GM18867 (cell line): ENCODE measurements at regions not wholly inside any gene's neighbourhood (a gene's known extent, or its start where the extent isn't known, plus 50 kb on each side); places are given as distances from the start of the nearest gene placed in this dataset.
"Not testable (repeated sequence)": the region's sequence is repeated elsewhere in the genome, so short reads cannot be mapped to it uniquely, and the experiment has no call there.

Experiments used
- ATAC-seq: cut with Tn5 transposase; IDR thresholded peaks from one replicate; pipeline ENCODE4 v1.9.1; 2021; ENCODE audit warnings: mild to moderate bottlenecking, moderate library complexity; ENCODE audit not compliant: unreplicated experiment

DNA sequence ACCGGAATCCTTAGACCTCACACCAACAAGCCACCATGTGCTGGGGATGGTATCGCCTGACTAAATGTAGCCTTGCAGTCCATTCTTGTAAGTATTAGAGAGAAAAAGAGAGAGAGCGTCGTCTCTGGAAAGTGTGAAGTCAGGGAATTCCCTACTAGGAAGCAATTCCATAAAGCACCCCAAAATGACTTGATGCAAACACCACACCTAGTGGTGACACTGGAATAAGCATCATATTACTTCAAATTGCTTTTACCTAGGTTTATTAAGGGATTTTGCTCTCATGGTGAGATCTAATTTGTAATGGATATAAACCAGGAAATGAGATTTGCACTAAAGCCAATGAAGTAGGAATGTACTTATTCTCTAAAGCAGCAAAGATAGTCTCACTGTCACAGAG lies 111.4 kb upstream of the METTL9 start:
- not testable (repeated sequence) for ATAC-seq

DNA sequence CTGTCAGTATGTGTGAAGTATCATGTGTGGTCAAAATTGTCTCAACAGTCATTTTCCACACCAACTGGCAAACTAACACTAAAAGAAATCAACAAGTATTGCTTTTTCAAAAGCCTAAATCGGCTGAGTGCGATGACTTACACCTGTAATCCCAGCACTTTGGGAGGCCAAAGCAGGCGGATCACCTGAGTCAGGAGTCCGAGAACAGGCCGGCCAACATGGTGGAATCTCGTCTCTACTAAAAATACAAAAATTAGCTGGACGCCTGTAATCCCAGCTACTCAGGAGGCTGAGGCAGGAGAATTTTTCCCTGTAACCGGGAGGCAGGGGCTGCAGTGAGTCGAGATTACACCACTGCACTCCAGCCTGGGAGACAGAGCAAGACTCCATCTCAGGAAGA lies 100.3 kb upstream of the METTL9 start:
- not testable (repeated sequence) for ATAC-seq

DNA sequence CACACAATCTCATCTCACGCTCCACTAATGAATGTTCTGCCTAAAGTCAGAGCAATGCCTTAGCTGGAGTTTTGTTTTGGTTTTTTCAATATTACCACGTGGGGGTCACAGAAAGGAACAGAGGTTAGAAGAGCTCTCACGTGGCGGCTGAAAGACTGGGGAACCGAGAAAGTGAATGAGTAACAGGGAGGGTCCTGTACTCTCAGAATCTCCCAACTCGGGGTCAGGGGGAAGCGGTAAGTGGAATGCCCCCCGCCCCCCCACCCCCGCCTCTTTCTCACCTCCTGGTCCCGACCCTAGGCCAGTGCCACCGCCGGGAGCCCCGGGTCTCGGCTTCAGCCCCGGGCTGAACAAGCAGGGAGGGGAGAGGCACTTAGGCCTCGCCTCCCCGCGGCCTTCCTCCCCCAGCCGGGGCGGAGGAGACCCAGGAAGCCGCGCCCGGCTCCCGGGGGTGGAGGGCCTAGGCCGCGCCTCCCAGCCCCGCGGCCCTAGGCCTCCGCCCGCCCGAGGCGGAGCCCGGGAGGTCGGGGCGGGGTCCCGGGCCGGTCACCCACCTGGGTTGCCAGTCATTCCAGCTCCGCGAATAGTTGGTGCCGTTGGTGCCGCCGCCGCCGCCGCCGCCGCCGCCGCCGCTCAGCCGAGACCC lies 98.0 kb upstream of the METTL9 start:
- peak; percentile 54 for ATAC-seq

DNA sequence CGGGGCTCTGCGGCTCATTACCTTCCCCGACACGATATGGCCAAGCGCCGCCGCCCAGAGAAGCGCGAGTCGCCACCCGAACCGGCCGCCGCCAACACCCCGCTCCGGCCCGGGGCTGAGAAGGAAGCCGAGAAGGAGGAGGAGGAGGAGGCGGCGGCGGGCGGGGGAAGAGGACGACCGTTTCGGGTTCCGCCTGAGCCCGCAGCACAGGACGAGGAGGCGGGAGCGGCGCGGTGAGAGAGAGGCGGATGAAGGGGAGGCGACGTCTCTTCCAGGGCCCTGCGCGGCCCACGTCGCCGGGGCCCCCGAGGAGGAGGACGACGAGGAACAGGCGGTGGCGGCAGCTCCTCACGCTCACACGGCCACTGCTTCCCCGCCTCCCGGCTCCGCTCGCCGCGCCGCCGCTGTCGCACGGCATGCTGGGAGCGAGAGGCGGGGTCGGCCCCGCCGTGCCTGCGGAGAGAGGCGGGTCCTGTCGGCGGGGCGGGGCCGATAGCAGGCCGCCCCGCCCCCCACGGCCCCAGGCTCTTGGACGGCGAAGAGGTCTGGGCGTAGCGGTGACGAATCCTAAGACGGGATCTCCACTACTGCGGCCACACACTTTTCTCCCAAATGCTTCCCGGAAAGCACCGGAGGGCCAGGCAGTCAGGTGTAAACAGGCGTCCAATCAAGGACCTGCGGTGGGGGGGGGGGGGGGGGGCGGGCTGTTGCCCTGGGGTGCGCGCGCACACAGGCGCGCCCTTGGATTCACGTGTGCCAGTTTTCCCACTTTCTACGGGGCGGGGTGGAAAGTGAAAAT lies 97.3 kb upstream of the METTL9 start:
- peak; percentile 72 for ATAC-seq

DNA sequence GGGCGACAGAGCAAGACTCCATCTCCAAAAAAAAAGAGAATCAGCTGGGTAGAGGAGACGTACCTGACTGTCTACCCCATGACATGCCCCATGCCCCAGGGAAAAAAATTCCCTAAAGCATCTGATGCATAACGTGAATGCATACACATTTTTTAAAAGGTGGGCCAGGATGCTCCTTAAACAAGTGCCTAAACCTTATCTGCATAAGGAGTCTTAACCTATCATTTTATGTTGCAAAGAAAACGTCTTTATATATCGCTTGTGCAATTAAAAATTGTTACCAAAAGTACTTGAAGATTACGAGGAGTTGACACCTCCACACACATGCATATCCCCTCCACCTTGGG lies 95.8 kb upstream of the METTL9 start:
- not testable (repeated sequence) for ATAC-seq

DNA sequence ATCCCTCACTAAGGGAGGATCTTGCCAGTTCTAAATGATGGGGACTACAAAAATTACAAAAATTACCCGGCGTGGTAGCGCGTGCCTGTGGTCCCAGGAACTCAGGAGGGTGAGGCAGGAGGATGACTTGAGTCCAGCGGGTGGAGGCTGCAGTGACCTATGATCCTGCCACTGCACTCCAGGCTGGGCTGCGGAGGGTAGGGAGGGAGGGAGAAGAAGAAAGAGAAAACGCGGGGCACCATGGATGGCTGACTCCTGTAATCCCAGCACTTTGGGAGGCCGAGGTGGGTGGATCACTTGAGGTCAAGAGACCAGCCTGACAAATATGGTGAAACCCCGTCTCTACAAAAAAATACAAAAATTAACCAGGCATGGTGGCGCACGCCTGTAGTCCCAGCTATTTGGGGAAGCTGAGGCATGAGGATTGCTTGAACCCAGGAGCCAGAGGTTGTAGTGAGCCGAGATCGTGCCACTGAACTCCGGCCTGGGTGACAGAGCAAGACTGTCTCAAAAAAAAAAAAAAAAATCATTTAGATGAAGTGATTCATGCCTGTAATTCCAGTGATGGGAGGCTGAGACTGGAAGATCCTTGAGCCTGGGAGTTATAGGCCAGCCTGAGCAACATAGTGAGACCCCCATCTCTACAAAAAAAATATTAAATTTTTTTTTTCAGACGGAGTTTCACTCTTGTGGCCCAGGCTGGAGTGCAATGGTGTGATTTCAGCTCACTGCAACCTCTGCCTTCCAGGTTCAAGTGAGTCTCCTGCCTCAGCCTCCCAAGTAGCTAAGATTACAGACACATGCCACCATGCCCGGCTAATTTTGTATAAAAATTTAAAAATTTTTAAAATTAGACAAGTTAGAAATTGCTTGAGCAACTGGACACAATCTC lies 95.2 kb upstream of the METTL9 start:
- not testable (repeated sequence) for ATAC-seq

DNA sequence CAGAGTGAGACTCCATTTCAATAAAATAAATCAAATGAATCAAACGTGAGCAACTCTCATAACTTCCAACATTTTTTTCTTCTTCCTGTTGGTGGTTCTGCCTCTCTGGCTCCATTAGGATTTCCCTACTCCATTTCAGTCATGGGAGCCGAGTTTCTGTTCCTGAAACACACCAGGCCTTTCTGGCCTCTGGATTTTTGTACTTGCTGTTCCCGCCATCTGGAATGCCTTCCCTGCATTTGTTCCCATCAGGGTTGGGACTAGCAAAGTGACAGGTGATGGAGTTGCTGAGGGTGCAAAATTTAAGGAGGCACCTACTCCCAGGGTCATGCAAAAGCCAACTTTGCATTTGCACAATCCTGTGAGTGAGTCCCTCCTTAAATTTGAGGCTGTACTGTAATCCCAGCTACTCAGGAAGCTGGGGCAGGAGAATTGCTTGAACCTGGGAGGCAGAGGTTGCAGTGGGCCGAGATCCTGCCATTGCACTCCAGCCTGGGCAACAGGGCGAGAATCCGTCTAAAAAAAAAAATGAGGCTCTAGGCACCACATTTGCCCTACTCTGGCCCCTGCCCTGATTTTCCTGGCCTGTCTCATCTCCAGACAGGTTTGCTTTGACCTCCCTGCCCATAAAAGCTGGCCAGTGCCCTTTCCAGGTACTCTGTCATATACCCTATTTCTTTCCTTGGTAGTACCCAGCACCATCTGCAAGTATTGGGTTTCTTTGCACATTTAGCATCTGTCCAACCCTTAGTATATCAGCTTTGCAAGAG lies 93.4 kb upstream of the METTL9 start:
- not testable (repeated sequence) for ATAC-seq

DNA sequence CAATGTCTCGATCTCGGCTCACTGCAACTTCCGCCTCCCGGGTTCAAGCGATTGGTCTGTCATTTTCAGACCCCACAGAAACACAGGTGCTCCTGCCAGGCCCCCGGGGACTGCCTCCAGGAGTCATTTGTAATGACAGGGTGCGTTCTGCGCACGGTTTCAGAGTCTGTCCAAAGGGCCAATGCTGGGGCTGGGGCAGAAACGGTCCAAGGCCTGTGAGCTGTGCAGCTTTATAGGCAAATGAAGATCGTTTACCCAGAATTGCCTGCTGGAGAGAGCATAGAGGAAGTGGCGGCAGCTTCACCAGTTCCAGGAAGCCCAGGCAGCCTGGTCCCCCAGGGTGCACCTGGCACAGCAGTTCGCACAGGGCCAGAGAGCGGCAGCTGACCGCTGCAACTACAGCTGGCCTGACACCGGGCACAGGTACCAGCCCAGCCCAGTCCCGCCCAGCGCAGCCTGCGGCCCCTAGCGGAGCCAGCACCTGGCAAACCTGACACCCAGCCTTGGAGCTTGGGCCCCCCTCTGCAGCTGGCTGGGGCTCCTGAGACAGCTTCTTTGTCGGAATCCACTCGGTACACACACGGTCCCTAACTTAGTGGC lies 92.4 kb upstream of the METTL9 start:
- ATAC-seq, result peak; percentile 55

DNA sequence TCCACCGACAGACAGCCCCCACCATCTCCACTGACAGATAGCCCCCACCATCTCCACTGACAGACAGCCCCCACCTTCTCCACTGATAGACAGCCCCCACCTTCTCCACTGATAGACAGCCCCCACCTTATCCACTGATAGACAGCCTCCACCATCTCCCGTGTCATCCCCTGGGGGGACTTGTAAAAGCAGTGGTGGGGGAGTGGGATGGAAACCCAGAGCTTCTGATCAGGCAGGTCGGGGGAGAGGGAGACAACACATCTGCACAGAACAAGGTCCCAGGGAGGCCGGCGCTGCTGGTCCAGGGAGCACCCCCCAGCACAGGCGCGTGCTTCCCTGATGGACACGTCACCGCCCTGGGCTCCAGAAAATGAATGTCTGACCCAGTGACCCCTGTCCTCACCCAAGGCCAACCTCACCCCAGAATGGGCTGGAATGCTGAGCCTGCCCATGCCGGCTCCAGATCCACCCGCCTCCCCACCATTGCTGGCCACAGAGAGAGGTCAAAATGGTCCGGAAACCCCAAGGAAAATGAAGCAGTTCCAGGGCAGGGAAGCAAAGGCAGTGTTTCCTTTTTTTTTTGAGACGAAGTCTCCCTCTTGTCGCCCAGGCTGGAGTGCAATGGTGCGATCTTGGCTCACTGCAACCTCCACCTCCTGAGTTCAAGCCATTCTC lies 91.6 kb upstream of the METTL9 start:
- ATAC-seq, result not testable (repeated sequence)

DNA sequence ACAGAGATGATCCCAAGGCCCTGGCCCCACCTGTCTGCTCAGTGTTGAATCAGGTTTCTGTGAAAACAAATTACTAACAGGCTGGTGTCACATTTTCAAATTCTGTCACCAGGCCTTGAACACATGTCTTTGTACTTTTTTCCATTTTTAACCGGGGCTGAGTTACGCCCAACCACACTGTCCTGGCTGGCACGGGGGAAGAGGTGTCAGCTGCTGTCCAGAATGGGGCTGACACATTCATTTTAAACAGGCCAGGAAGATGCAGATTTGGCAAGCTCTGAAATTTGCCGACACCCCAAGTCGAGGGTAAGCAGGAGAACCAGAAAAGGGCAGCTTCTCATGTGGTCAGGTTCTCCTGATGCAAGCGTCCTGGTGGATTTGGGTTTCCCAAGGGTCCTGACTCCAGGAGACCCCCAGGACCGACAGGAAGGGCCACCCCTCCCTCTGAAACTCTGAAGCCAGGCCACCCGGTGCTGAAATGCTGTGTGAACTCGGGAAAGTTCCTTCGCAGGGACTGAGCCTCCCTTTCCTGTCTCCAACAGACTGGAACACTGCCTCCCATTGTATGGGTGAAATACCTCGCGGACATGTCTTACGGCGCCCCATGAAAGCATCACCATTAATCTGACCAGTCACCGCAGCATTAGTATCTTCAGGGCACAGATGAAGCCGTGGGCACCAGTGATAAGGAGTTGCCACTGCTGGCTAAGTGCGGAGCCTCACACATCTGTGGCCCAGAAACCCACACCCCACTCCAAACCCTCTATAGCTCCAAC lies 90.5 kb upstream of the METTL9 start:
- ATAC-seq, result not testable (repeated sequence)

DNA sequence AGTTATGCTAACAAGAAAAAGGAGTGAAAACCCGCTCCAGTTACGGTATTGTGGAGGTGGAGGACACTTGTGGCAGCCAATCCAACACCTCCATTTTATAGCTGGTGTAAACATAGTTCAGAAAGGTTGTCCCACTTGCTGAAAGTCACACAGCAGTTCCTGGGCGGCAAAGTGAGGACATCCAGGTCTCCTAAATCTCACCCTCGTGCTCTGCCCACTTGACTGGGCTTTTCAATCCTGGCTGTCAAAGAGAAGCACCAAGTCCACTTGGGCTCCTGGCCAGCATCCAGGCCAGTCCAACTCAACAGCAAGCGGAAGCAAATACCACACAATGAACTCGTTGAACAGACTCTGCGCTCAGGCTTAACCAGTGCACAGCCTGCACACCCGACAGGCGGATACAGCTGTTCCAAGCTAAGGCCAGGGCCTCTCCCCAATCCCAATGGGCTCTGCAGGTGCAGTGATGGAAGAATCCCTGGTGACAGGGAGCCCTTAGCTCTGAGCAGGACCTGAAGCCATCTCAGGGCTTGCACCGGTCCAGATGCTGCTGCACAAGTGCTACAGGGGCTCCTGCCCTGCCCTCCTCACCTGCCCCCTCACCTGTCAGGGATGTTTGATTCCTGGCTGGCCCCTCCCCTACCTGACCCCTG lies 89.8 kb upstream of the METTL9 start:
- not testable (repeated sequence) for ATAC-seq

DNA sequence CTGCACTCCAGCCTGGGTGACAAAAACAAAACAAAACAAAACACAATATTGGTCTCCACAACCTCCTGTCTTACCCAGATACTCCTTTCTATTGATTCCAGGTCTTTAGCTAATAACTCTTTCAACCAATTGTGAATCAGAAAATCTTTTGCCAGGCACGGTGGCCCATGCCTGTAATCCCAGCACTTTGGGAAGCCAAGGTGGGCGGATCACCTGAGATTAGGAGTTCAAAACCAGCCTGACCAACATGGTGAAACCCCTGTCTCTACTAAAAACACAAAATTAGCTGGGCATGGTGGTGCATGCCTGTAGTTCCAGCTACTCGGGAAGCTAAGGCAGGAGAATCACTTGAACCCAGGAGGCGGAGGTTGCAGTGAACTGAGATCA lies 88.5 kb upstream of the METTL9 start:
- ATAC-seq, result not testable (repeated sequence)

DNA sequence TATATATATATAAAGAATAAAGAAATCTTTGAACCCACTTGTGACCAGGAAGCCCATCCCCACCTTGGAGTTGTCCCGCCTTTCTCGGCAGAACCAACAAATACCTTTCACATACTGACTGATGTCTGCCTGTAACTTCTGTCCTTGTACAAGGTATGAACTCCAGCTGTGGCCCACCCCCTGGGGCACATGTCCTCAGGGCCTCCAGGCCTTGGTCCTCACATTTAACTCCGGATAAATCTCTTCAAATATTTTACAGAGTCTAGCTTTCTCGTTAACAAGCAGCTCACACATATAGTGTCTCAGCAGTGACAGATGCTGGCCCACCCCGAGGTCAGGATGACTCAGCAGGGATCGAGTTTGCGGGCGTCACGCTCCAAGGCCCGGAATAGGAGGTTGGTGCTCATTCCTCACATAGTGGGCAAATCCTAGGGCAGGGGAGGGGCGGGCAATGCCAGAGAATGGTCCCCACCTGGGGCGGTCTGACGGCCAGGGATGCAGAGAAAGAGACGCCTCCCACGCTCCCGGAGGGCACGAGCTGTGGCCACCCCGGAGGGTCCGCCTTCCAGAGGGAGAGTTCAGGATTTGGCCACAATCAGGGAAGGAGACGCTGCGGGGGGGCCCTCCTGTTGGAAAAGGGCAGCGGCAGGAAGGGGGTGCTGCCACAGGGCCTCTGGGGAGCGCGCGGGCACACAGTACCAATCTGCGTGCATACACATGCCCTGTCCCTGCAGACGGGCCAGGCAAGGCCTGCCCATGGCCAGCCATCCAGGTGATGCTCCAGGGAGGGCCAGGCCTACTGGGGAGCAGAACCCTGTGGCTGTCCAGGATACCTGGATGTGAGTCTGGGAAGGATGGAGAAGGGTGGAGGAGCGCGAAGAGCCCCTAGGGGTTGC lies 87.8 kb upstream of the METTL9 start:
- ATAC-seq, result not testable (repeated sequence)

DNA sequence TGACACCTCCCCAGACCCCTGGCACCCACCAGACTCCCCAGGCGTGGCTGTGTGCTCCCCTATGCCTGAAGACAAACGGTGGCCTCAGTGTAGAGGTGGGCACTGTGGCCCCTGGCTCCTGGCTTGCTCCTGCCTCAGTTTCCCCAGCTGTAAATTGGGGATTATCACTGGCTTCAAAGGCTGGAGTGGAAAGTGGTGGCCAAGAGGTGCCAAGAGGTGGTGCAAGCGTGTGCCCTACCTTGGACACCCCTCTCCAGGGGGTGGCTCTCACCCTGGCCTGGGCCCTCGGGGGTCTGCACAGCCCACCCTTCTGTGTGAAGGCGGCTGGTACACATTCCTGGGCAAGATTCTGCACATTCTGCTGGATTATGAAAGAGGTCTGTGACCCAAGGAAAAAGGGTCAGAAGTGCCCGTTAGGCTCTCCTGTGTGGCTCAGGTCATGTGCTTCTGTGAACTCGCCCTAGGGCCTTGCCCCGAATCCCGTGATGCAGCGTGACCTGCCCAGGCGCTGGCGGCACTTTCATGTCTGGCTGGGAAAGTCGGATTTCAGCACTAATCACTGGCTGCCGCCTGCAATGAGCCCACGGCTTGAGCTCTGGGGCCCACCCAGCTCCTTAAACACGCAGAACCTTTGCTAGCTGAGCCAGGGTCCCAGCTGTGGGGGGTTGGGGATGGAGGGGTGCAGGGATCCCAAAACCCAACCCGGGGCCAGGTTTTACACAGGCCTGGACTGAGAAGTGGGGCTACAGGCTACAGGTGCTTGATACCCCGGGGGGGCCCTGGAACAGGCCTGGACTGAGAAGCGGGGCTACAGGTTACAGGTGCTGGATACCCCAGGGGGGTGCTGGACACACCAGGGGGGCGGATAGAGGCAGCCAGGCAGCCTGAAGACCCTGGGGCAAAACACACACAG lies 86.8 kb upstream of the METTL9 start:
- ATAC-seq, result not testable (repeated sequence)

DNA sequence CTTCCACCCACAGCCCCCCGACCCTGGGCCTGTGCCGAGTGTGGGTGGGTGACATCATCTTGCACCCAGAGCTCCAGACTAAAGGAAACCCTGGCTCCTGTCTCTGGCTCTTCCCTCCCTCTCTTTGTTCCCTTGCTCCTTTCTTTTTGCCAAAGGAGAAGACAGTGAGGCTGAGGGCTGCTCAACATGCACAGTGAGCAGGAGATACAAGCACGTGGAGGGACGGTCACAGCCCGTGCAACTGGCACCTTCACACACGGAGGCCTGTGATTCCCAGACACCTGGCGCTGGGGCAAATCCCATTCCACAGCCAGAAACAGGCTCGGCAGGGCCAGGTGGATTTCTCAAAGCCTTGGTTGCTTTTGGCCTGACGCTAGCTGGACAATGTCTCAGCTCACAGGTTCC lies 86.0 kb upstream of the METTL9 start:
- ATAC-seq, result not testable (repeated sequence)

DNA sequence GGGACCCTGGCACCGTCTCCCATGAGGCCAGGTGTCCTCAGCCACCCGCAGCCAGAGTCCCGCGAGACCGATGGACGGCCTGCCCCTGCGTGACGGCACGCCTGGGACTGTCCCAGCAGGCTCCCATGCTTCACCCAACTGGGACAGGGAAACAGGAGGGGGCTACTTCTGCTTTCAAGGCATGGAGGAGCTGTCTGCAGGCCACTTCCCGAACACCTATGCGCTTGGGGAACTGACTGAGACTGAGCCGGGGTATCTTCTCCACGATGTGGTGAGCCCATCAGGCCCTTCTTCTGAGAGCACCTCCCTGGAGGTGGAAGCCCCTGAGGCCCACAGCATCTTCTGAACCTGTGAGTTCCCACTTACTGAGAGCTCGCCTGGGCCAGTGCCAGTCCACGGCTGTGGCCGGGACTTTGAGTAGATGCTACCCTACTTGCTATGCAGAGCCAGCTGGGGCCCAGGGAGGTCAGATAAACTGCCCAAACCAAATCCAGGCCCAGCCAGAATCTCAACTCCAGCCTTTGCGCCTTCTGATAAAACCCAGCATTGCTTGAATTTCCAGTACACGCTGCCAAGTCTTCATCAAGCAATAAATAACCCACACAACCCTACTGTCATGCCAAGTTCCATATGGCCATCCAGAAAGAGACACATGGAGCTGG lies 85.4 kb upstream of the METTL9 start:
- ATAC-seq, result not testable (repeated sequence)
